DND-41 (cell line): ENCODE measurements at regions not wholly inside any gene's neighbourhood (a gene's known extent, or its start where the extent isn't known, plus 50 kb on each side); places are given as distances from the start of the nearest gene placed in this dataset.
"Not testable (repeated sequence)": the region's sequence is repeated elsewhere in the genome, so short reads cannot be mapped to it uniquely, and the experiment has no call there.

Experiments used
- EZH2 ChIP-seq: IDR thresholded peaks from 3 replicates; pipeline ENCODE4 v1.6.1; 2012; ENCODE audit warnings: borderline replicate concordance, low read depth, mild to moderate bottlenecking, moderate library complexity, low read length, inconsistent platforms; ENCODE audit not compliant: severe bottlenecking
- TF ChIP-seq, protein P1 (sequence below): IDR thresholded peaks from 2 replicates; pipeline ENCODE4 v1.5.1; 2012; ENCODE audit warnings: borderline replicate concordance, low read length, moderate library complexity, mild to moderate bottlenecking; ENCODE audit not compliant: poor library complexity, severe bottlenecking; ENCODE audit errors: extremely low read depth

DNA sequence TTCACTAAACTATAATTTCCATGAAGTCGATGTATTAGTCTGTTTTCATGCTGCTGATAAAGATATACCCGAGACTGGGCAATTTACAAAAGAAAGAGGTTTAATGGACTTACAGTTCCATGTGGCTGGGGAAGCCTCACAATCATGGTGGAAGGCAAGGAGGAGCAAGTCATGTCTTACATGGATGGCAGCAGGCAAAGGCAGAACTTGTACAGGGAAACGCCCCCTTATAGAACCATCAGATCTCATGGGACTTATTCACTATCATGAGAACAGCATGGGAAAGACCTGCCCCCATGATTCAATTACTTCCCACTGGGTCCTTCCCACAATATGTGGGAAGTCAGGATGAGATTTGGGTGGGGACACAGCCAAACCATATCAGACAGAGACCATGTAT lies 141.6 kb downstream of the SLC38A4 start:
- TF ChIP-seq, protein P1, sequence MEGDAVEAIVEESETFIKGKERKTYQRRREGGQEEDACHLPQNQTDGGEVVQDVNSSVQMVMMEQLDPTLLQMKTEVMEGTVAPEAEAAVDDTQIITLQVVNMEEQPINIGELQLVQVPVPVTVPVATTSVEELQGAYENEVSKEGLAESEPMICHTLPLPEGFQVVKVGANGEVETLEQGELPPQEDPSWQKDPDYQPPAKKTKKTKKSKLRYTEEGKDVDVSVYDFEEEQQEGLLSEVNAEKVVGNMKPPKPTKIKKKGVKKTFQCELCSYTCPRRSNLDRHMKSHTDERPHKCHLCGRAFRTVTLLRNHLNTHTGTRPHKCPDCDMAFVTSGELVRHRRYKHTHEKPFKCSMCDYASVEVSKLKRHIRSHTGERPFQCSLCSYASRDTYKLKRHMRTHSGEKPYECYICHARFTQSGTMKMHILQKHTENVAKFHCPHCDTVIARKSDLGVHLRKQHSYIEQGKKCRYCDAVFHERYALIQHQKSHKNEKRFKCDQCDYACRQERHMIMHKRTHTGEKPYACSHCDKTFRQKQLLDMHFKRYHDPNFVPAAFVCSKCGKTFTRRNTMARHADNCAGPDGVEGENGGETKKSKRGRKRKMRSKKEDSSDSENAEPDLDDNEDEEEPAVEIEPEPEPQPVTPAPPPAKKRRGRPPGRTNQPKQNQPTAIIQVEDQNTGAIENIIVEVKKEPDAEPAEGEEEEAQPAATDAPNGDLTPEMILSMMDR: not testable (repeated sequence)
- TF ChIP-seq EZH2: not testable (repeated sequence)
